ENCODE measurements at regions not wholly inside any gene's neighbourhood (a gene's known extent, or its start where the extent isn't known, plus 50 kb on each side); places are given as distances from the start of the nearest gene placed in this dataset.

- intact Hi-C loops (cut with micrococcal nuclease), result no loop called here
- no peak overlapping the region for H2AK9ac ChIP-seq (replicated peaks; ENCODE audit: low read depth, low read length, poor library complexity)
- POLR2A ChIA-PET (ENCODE audit: unreplicated experiment), result no interaction called here
- no peak overlapping the region for H3K27ac ChIP-seq (ENCODE audit: insufficient read depth, low read length)
- no peak overlapping the region for H2AK5ac ChIP-seq (ENCODE audit: low read depth, low read length)
- no peaks in the 10 kb centered on the region for H3K9me1 ChIP-seq (ENCODE audit: insufficient read depth, low read length)
- no peak overlapping the region for H2BK5ac ChIP-seq (ENCODE audit: low read depth, low read length, poor library complexity, severe bottlenecking)
- no peaks in the 10 kb centered on the region for H3K36me3 ChIP-seq (ENCODE audit: control insufficient read depth, insufficient read depth, low read length)
- no CpG with 5 or more reads among the region's 4 CpGs for WGBS, 2 experiments (ENCODE audit: extremely low coverage in 2 of 2, insufficient read length in 1 of 2)
- no peaks in the 10 kb centered on the region for H3K4me1 ChIP-seq (ENCODE audit: control insufficient read depth, insufficient read depth, low read length)
- no peak overlapping the region for H3K4ac ChIP-seq (ENCODE audit: low read depth, low read length)
- no peak overlapping the region for H4K91ac ChIP-seq (ENCODE audit: insufficient read depth, low read depth, low read length)
- no peak overlapping the region for H3K4me2 ChIP-seq (ENCODE audit: low read depth, low read length)
- no peak overlapping the region for H3K18ac ChIP-seq (ENCODE audit: low read depth, low read length)
- no peak overlapping the region for H3K23ac ChIP-seq (ENCODE audit: low read depth, low read length)
- H2BK20ac ChIP-seq (ENCODE audit: low read depth, low read length), result no peak overlapping the region
- H2BK15ac ChIP-seq (ENCODE audit: low read depth, low read length), result no peak overlapping the region
- no peak for DNase-seq
- H3K27me3 ChIP-seq (ENCODE audit: control insufficient read depth, insufficient read depth, low read length), result no peaks in the 10 kb centered on the region
- TF ChIP-seq POLR2A (IDR thresholded peaks at IDR 0.05; ENCODE audit: low read depth, low read length) (no peak), MAFK (IDR thresholded peaks at IDR 0.05; ENCODE audit: low read depth, low read length) (no peak)
- H4K8ac ChIP-seq (ENCODE audit: low read depth in 2 of 2, low read length in 2 of 2), result no peak overlapping the region
- no peak for ATAC-seq (ENCODE audit: low read depth)
- H3K56ac ChIP-seq (ENCODE audit: extremely low read depth, insufficient read depth, low read length), result no peak overlapping the region
- BruUV-seq (replicated peaks), result no TSS peak
- in situ Hi-C loops (cut with MboI; ENCODE audit: low sequenced_read_pairs), result loop anchor here (25.0 kb wide), 1 partner anchor 545 kb away; no protein-coding TSS in a partner anchor
- no peak overlapping the region for H3K4me3 ChIP-seq (ENCODE audit: insufficient read depth, low read depth, low read length)
- no peak overlapping the region for H4K5ac ChIP-seq (ENCODE audit: low read depth, low read length)
- no peaks in the 10 kb centered on the region for H3K9me3 ChIP-seq (ENCODE audit: control insufficient read depth, insufficient read depth, low read length)
- no peak overlapping the region for H3K14ac ChIP-seq (replicated peaks; ENCODE audit: low read depth, low read length)
- no peak overlapping the region for H2BK120ac ChIP-seq (ENCODE audit: low read depth, low read length)
- dilution Hi-C loops (cut with HindIII; ENCODE audit: low sequenced_read_pairs, unreplicated experiment), result no loop called here
- no peak overlapping the region for H2AFZ ChIP-seq (replicated peaks; ENCODE audit: low read length, poor library complexity)
- no peaks in the 10 kb centered on the region for H4K20me1 ChIP-seq (ENCODE audit: insufficient read depth, low read length)
- CTCF ChIA-PET, result no interaction called here
- no peak overlapping the region for H3K9ac ChIP-seq (ENCODE audit: low read depth, low read length)
- H3K79me1 ChIP-seq (ENCODE audit: low read depth in 1 of 2, low read length in 2 of 2), result no peaks in the 10 kb centered on the region
Measured at GRCh38 chr4:55017406-55017805, 108.0 kb downstream of the KDR start.

All from IMR-90 (cell line).